GOT3 (cell line): ENCODE measurements at regions not wholly inside any gene's neighbourhood (a gene's known extent, or its start where the extent isn't known, plus 50 kb on each side); places are given as distances from the start of the nearest gene placed in this dataset.

Experiments
- DNase-seq: peaks from one replicate; lab custom pipeline; 2025; ENCODE audit warnings: mixed read lengths; lab: John Stamatoyannopoulos, UW

DNA sequence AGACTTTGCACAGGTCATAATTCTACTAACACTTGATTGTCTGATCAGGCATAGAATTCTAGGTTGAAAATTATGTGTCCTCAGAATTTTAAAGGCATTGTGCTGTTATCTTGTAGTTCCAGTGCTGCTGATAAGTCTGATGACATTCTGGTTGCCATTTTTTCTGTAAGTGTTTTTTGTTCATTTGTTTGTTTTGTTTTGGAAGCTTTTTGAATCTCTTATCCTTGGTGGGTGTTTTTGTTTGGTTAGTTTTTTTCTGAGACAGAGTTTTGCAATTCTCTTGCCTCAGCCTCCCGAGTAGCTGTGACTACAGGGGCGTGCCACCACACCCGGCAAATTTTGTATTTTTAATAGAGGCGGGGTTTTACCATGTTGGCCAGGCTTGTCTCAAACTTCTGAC, 178.9 kb downstream of the CCDC71L start:
- DNase-seq, result no peak

DNA sequence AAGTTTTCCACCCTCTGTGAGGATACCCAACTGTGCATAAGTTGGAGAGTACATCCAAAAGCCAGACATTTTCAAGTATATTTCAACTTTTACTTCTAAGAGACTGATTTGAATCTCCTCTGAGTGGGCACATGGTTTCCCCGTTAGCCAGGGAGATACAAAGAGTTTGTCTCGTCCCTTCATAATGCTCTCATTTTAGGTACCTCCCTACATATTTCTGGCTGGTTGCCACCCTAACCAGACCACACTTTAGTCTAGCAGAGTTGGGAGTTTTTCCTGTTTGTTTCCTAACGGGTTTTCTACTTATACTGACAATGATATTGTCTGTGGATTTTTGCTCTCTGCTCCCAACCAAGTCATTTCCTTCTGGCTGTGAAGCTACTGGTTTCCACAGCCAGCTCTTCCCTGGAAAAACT, 180.3 kb downstream of the CCDC71L start:
- no peak for DNase-seq

DNA sequence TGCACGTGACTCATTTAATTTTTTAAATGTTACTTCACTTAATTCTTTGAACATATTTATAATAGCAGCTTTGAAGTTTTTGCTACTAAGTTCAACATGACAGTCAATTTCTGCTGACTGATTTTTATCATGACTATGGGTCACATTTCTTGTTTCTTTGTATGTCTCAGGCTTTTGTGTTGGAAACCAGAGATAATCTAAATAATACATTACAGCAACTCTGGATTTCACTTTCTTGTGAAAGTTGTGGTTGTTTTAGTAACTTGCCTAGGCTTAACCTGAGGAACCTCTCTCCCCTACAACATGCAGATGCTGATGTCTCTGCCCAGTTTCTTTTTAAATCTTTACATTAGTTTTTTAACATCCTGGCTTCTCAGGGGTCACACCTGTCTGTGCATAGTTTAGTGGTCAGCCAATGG, 180.8 kb downstream of the CCDC71L start:
- no peak for DNase-seq

DNA sequence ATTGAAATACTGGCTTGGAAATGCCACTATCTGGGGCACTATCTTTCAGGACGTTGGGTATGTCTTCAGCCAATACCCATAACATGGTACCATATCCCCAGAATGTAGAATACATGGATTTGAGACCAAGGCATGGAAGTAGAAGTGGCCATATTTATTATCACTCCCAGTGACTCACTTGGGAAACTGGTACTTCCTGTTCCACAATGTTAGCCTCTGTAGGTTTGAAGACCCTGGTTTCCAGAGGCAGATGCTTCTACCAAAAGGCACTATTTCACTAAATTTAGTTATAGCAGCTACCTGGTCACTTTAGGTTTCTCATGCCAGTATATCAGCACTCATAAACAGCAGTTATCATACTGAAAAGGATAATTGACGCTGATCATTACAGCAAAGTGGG, 184.2 kb downstream of the CCDC71L start:
- no peak for DNase-seq

DNA sequence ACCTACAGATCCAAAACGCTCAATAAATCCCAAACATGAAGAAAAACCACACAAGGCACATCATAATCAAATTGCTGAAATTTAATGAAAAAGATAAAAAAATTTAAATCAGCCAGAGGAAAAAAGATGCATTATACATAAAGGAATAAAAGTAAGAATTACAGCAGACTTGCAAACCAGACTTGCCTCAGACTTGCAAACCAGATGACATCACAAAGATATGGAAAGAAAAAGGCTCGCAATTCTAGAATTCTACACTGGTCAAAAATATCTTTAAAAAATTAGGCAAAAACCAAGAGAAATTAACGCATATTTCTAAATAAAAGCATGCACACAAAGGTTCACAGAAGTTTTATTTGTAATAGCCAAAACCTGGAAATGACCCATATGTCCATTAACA, 188.0 kb upstream of the NAMPT start:
- no peak for DNase-seq

DNA sequence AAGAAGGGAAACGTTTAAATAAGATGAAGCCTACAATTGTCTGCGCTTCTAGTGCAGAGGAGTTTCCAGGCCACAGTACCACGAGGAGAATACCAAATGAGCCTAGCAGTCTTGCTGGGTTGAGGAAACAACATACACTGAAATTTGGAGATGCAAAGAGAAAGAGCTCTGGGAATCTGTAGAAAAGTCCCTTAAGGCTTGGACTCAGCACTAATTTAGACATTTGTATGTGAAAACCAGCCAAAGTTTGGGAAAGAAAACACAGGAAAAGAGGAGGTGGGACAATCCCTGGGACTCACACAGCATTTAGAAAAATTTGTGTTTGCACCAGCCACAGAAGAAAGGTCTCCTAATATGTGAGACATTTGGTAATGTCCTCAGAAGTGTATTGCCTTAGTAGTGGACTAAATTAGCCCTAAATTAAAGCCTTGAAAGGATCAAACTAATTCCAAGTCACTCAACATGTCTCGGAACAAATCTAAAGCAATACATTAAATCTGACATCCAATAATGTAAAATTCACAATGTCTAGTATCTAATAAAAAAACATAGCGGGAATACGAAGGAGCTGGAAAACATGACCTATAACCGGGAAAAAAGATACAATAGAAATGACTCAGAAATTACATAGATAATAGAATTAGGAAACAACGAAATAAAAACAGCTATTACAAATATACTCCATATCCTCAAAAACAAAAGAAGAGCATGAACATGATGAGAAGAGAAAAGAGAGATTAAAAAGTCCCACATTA, 187.1 kb upstream of the NAMPT start:
- no peak for DNase-seq

DNA sequence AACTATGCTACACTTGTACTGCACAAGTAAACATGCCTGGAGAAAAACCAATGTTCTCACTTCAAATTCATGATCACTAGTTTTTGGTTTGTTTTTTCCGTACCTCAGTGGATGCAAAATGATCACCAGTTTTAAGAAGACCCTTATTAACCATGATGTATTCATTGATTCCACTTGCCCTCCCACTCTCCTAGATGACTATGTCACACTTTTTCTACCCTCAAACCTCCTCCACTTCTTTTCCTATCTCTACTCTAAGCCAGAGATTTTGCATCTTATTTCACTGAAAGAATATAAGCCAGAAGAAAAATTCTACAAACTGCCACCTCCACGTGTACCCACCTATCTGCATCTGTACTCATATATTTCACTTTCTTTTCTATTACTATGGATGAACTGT, 186.2 kb upstream of the NAMPT start:
- DNase-seq, result no peak

DNA sequence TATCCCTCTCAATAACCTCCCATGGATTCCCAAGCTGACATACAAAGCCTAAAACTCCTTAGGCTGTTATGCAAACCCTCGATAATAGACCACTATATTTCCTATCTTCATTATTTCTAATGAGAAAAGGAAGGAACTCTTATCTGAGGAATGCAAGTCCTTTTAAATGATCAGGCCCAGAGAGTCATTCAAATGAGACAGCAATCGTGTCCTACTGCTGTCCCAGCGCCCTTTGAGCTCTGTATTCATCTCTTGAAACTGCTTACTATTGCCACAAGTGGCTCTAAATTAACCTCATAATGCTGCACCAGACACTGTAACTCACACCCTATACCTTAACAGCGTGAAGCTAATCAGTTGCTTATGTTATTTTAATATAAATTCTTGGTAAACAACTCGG, 182.1 kb upstream of the NAMPT start:
- no peak for DNase-seq

DNA sequence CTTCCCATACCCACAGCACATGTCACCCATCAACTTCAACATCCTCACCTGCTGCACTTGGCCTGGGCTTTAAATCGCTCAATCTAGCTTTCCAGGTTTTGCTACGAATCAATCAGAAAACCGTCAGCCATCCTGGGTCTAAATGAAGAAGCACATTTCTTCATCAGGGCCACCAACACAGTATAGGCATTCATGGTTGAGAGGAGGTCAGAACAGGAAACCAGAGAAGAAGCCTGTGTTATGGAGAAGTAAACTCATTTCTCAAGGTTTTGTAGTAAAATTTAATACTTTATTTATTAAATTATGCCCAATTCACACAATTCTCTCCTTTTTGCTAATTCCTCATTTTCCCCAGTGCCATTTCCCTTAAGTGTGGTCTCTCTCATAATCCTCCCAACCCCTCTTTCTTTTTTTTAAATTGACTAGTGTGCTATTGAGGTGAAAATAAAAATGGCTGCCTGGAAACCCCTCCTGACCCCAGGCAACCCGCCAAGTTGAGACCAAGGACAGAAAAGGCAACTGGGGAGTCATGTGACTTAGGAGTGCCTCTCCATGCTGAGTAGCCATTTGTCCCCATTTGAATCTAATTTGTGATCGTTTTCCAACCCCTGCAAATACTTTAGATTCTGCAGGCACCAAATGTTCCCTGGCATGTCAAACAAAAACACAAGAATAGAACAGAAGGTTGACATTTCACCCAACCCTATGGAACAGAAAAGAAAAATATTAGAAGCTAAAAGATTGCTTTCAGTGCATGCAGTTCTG, 181.1 kb upstream of the NAMPT start:
- DNase-seq, result no peak

DNA sequence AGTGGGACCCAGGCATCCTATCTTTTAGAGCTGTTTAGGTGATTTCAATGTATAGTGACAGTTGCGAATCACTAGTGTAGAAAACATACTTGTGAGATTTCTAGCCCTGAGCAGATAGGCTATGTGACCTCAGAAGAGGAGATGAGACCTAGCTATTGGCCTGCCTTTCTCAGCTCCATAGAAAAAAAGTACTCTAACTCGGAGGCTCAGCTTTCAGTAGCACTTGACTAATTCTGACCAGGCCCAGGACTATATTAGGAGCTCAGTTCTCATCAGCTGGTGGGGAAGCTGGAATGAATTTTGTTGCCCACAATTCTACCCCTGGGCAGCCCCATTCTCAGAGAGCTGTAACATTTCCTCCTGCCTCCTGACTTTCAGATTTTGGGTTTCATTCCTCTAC, 179.9 kb upstream of the NAMPT start:
- DNase-seq, result no peak

DNA sequence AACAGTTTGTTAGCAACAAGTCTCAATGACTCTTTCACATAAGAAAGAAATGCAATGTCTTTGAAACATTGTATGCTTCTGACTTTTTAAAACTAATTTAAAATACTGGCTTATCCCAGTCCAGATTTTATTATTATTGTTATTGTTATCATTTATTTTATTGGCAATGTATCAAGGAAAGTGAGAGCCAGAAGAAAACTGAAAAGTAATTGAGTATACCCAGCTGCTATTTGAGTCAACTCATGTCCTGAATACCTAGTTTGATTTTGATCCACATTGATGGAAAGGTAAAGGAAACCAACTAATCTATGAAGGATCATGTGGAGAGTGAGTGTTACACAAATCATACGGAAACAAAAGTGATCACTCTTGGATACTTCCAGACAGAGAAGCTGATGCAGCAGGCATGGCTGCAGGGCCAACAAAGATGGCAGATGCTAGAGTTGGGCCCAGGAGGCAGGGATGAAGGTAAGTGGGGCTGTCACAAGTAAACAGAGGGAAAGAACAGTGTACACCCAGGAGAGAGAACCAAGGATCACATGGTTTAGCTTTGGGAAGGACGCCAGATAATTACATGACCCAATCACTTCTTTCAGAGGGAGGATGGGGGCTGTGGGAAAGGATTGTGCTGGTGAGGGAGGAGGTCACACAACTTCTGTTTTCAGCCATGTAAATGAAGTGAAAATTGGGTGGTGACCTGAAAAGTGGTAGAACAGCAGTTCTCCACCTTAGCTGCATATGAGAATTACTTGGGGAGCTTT, 179.2 kb upstream of the NAMPT start:
- DNase-seq, result no peak

DNA sequence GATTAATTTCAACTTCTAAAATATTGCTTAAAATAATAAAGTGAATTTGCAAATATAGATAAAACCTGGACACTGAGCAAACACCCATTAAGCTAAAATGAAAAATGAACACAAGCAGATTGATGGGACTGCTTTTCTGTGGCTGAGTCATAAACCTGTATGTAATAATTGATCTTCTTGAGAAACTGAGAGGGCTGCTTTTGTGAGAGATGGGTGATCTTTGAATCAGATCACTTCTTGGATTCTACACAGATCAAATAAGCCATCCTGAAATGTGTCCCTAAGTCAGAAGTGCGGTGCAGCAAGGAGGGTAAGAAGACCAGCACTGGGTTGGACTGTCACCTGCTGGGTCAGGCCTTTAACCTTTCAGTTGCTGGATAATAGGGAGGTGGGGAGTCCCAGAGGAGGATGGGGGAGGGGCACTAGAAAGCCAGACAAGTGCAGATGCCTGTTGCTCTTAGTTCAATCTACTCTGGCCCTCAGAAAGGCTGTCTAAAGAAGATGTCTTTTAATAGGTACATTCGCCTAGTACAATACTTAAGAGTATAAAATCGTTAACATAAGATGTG, 178.2 kb upstream of the NAMPT start:
- DNase-seq, result no peak

DNA sequence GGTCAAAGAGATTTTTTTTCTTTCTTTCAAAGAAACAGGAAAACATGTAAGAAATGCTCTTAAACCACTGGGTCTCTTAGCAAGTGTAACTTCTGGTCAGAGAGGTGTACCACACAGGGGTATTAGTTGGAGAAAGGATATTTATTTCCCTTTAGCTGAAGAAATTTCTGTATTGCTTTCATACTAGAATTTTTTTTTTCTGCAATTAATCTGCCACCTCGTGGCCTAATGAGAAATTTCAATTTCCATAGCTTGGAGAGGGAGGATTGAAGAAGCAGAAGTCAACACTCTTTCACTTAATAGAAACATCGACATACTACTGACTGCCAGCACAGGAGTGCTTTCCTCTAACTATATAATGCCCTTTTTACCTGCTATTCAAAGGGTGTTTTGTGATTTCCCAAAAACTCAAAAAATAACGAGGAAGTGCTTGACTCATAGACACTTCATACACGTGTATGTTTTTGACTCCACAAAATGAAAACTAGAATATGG, 177.6 kb upstream of the NAMPT start:
- no peak for DNase-seq

DNA sequence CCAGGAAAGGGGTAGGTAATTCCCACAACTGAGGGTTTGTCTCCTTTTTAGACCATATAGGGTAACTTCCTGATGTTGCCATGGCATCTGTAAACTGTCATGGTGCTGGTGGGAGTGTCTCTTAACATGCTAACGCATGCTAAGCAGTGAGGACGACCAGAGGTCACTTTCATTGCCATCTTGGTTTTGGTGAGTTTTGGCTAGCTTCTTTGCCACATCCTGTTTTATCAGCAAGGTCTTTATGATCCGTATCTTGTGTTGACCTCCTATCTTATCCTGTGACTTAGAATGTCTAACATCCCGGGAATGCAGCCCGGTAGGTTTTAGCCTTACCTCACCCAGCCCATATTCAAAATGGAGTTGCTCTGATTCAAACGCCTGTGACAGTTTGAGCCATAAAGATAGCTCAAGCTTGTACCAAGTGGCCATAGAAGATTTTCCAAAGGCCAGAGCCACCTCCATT, 176.0 kb upstream of the NAMPT start:
- no peak for DNase-seq

DNA sequence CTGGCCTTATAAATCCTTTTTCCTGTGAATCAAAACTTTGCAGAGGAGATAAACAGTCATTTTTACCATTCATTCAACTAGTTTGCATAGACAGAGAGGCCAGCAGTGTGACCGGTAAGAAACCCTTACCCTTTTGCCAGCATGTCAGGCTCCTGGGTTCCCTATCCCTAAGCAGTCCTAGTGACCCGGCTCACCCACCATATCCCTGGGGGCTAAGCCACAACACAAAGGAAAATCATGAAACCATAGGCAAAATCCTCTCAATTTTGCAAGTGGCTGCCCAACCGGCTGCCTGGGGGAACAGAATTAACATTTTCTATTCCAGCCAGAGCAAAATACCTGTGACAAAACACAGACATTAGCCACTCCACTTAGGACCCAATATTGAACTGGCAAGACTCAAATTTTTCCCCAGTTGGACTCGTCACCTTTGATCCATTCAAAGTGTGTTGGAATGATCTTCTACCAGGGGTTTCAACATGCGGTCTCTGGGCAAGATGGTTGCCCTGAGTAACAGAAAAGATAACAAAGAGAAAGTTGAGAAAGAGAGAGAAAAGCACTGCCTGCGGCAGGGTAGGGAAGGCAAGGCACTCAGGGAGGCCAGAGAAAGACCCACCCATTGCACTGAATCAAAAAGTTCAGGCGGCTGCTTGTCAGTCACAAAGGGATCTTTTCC, 174.8 kb upstream of the NAMPT start:
- DNase-seq, result no peak

DNA sequence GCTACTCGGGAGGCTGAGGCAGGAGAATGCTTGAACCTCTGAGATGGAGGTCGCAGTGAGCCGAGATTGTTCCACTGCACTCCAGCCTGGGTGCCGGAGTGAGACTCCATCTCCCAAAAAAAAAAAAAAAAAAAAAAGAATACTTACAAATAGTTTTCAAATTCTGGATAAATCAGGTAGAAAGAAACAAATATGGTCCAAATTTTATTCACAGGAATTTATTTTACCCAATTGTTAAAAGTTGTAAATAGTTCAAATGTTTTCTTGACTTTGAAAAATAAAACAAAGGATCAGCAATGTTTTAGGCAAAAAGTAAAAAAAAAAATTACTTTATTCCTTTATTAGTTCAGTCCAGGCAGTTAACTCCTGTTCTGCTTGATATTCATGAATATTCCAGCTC, 172.9 kb upstream of the NAMPT start:
- DNase-seq, result no peak

DNA sequence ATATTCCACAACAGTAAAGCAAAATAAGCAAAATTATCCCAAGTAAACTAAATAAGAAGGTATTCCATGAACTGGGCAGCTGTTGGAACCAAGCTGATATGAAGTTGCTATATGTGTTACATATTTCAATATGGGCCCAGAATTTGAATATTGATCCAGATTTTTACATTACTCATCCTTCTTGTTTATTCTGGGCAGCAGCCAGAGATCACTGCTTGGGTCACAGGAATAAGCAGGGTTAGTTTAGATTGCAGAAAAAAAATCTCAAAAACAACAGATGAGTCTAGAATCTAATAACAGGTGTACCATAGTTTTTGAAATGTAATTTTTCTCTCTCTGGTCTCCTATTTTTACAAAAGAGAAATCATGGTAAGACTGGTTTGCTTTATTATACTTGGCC, 171.5 kb upstream of the NAMPT start:
- DNase-seq, result no peak

DNA sequence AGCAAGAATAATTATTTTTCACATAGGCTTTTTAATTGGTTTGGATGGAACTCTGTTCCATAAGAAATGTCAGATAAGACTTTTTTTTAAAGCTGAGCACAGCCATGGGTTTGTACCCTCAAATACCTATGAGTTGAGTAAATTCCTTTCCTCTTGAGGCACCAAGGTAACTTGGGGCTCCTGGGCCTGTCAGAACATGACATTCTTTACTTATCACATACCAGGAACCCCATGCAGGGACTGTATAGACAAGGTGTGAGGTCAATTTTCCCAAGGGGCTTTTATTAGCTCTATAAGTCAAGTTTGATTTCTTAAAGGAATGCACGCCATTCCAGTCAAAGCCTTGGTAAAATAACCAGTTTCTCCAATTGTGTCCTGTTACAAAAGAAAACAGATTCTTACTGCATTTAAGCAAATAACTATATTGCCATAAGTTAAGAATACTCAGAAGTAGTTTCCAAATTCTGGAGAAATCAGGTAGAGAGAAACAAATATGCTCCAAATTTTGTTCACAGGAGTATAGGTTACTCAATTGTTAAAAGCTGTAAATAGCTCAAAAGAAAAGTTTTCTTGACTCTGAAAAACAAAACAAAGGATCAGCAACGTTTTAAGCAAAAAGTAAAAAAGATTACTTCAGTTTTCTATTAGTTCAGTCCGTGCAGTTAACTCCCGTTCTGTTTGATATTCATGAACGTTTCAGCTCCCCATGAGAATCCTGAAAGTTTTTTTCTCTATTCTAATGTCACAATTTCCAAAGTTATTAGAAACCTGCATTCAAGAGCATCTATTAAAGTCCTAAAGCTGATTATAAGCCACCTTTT, 167.5 kb upstream of the NAMPT start:
- no peak for DNase-seq

DNA sequence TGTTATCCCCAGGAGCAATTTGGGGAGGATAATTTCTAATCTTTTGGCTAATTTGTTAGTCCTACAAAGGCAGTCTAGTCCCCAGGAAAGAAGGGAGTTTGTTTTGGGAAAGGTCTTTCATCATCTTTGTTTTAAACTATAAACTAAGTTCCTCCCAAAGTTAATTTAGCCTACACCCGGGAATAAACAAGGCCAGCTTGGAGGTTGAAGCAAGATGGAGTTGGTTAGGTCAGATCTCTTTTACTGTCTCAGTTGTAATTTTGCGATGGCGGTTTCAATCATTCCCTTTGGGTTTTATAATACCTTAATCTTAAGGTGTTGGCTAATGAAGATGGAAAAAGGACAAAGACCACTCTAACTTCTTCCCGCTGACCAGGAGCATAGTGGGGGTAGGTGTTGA, 166.4 kb upstream of the NAMPT start:
- DNase-seq, result no peak

DNA sequence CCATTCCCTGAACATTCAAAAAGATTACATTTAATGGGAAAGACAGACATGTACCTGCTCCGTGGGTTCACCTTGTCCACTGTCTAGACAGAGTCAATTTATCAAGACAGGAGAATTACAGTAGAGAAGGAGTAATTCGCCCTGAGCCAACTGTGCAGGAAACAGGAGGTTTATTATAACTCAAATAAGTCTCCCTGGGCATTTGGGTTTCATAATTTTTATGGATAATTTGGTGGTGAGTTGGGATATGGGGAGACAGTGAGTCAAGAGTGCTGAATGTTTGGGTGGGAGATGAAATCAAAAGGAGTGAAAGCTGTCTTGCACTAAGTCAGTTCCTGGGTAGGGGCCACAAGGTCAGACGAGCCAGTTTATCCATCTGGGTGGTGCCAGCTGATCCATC, 165.9 kb upstream of the NAMPT start:
- no peak for DNase-seq
